Neutrophil (primary cell): ENCODE measurements at regions not wholly inside any gene's neighbourhood (a gene's known extent, or its start where the extent isn't known, plus 50 kb on each side); places are given as distances from the start of the nearest gene placed in this dataset.

Source experiments
- H3K27ac ChIP-seq: fragments of 200-600 bp; sonication (generic); 2 replicates; pipeline ENCODE4 v1.5.1; 2016; ENCODE audit warnings: mild to moderate bottlenecking, moderate library complexity
- H3K27me3 ChIP-seq: fragments of 200-600 bp; sonication (generic); 2 replicates; pipeline ENCODE4 v1.6.0; 2016; ENCODE audit warnings: mild to moderate bottlenecking
- H3K36me3 ChIP-seq: fragments of 200-600 bp; sonication (generic); 2 replicates; pipeline ENCODE4 v1.5.1; 2017
- H3K4me1 ChIP-seq, 2 experiments: fragments of 200-600 bp in 1 of 2; sonication (generic) in 1 of 2; 1 replicate in 1 of 2; 2 replicates in 1 of 2; pipeline versions ENCODE4 v1.5.1 to v1.6.1; 2013 to 2016; ENCODE audit warnings: low read depth in 1 of 2, low read length in 1 of 2, mild to moderate bottlenecking in 1 of 2, moderate library complexity in 1 of 2; ENCODE audit not compliant: control insufficient read depth in 1 of 2, insufficient read depth in 1 of 2
- H3K4me3 ChIP-seq, 2 experiments: fragments of 200-600 bp in 1 of 2; sonication (generic) in 1 of 2; 1 replicate in 1 of 2; 2 replicates in 1 of 2; pipeline ENCODE4 v1.5.1; 2013 to 2016; ENCODE audit warnings: low read depth in 1 of 2, low read length in 1 of 2, mild to moderate bottlenecking in 1 of 2, moderate library complexity in 1 of 2
- H3K9me3 ChIP-seq: fragments of 200-600 bp; sonication (generic); 2 replicates; pipeline ENCODE4 v1.5.1; 2016
- TF ChIP-seq, protein P1 (sequence below): fragments of 200-600 bp; sonication (generic); IDR thresholded peaks from 2 replicates; pipeline ENCODE4 v1.5.1; 2016; ENCODE audit warnings: antibody characterized with exemption

DNA sequence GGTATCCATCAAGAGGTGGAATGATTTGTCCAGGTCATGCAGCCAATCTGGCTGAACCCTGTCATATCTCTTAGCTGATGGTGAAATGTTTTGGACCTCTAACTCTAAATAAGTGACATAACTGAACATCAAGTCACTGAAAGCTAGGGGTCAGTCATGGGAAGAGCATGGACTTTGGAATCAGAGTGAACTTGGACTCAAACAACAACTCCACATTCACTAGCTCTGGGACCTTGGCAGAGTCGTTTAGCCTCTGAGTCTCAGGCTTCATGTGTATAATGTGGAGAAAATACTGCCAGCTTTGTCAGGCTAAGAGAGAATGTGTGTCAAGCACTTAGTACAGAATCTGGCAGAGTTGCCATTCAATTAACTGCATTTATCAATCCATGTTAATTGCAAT lies 557.8 kb upstream of the CFAP20DC start:
- Histone ChIP-seq H3K27ac (no peak overlapping the region), H3K4me1 (peaks cover 0 to 6% of the 10 kb centered on the region in 2 experiments), H3K9me3 (no peaks in the 10 kb centered on the region), H3K36me3 (no peaks in the 10 kb centered on the region), H3K4me3 (no peak overlapping the region), H3K27me3 (no peaks in the 10 kb centered on the region)
- TF ChIP-seq, protein P1, sequence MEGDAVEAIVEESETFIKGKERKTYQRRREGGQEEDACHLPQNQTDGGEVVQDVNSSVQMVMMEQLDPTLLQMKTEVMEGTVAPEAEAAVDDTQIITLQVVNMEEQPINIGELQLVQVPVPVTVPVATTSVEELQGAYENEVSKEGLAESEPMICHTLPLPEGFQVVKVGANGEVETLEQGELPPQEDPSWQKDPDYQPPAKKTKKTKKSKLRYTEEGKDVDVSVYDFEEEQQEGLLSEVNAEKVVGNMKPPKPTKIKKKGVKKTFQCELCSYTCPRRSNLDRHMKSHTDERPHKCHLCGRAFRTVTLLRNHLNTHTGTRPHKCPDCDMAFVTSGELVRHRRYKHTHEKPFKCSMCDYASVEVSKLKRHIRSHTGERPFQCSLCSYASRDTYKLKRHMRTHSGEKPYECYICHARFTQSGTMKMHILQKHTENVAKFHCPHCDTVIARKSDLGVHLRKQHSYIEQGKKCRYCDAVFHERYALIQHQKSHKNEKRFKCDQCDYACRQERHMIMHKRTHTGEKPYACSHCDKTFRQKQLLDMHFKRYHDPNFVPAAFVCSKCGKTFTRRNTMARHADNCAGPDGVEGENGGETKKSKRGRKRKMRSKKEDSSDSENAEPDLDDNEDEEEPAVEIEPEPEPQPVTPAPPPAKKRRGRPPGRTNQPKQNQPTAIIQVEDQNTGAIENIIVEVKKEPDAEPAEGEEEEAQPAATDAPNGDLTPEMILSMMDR, result no peak

DNA sequence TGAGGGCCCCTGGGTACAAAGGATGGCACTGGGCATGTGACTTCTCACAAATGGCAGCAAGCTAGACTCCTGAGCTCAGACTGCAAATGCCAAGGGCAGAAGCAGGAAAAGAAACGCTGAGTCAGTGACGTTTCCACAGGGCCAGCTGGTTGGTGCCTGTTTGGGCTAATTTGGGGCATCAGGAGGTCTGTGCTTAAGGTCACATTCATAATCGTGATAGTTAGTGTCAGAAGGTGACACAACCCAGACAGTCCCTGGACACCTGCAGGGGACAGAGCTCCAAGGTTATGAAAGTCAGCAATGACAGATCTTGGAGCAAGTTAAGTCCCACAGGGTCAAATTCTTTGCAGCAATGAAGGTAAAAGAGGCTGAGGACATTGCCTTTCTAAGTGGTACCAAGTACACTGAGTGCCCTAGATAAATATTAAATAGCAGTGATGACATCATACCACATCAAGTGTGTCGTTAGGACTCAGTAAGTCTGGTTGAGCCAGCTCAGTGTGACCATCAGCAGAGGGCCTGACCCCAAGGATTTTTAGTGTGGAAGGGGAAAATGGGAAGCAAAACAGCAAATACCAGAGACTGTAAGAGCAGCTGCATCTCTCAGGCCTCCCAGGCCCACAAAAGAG lies 556.9 kb upstream of the CFAP20DC start:
- H3K9me3 ChIP-seq, result no peaks in the 10 kb centered on the region
- peaks cover 0 to 6% of the 10 kb centered on the region in 2 experiments for H3K4me1 ChIP-seq
- TF ChIP-seq, protein P1, result no peak
- H3K36me3 ChIP-seq, result no peaks in the 10 kb centered on the region
- H3K27ac ChIP-seq, result no peak overlapping the region
- no peak overlapping the region for H3K4me3 ChIP-seq
- no peaks in the 10 kb centered on the region for H3K27me3 ChIP-seq

DNA sequence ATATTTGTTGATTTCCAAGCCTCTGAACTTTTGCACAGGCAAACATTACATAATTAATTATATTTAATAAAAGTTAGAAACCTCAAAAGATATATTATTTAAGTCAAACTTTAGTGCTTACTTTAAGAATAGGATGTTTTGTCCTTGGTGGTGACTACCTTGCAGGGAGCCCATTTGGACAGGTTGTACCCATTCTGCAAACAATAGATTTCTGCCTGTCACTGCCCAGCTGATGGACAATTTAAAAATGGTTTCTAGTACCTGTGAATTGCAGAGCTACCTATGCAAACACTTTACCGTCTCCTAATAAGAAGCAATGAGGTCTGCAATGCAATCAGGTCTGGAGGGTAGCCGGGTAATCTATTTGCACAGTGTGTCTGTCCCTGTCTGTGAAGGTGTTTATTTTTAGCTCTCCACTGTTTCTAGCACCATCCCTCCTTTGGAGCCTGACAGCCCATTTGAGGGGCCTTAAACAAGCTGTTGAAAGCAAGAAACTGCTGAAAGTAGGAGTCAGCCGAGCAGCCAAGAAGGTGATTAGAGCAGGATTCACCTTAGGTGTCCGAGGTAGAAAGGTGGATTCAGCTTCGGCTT lies 556.2 kb upstream of the CFAP20DC start:
- H3K4me1 ChIP-seq, result peaks cover 0 to 6% of the 10 kb centered on the region in 2 experiments
- H3K36me3 ChIP-seq, result no peaks in the 10 kb centered on the region
- H3K27ac ChIP-seq, result no peak overlapping the region
- TF ChIP-seq, protein P1, result no peak
- no peak overlapping the region for H3K4me3 ChIP-seq
- no peaks in the 10 kb centered on the region for H3K9me3 ChIP-seq
- no peaks in the 10 kb centered on the region for H3K27me3 ChIP-seq

DNA sequence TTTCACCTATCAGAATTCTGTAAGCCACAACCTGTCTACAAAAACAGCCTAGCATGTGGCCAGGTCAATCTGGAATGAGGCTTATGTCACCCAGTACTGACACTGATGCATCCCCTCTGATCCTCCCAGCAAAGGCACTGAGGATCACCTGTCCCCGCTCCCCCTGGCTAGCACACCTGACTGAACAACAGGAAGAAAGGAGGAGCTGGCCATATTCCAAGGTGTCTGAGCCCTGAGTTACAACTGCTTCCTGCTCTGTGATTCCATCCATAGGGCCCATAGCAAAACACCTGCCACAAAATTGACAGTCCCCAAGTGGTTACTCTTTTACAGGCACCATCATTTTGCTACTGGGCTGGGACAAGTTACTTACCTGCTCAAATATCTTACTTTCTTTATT lies 555.5 kb upstream of the CFAP20DC start:
- TF ChIP-seq, protein P1, result no peak
- Histone ChIP-seq H3K4me1 (peaks cover 0 to 6% of the 10 kb centered on the region in 2 experiments), H3K27ac (no peak overlapping the region), H3K27me3 (no peaks in the 10 kb centered on the region), H3K36me3 (no peaks in the 10 kb centered on the region), H3K4me3 (no peak overlapping the region), H3K9me3 (no peaks in the 10 kb centered on the region)

DNA sequence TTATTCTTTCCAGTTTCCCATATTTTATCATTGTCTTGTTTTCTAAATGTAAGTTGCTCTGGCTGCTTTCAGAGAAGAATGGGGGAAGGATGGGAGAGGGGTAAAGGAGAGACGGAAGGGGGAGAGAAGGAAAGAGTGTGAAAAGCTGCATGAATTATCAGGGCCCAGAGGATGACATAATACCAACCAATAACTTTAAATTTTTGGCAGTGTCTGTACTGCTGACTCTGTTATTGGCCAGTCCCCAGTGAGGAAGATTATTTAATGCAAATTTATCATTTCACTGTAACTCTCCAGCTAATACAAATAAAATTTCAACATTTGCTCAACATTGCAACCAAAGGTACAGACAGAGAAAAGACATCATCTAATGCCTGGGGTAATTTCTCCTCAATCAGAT lies 551.7 kb upstream of the CFAP20DC start:
- TF ChIP-seq, protein P1, result no peak

More for the DNA sequence above, 551.7 kb upstream of the CFAP20DC start:
- Histone ChIP-seq H3K4me3 (no peak overlapping the region), H3K27me3 (no peaks in the 10 kb centered on the region), H3K36me3 (no peaks in the 10 kb centered on the region), H3K9me3 (no peaks in the 10 kb centered on the region), H3K27ac (no peak overlapping the region), H3K4me1 (no peaks in the 10 kb centered on the region)
